IPS-20b (cell line): ENCODE measurements at regions not wholly inside any gene's neighbourhood (a gene's known extent, or its start where the extent isn't known, plus 50 kb on each side); places are given as distances from the start of the nearest gene placed in this dataset.

Source experiments
- H3K27ac ChIP-seq: one replicate; pipeline ENCODE4 v1.5.1; 2013; ENCODE audit warnings: low read length
- H3K27me3 ChIP-seq: 2 replicates; pipeline ENCODE4 v1.6.1; 2013; ENCODE audit warnings: mild to moderate bottlenecking, low read length, inconsistent platforms; ENCODE audit not compliant: insufficient read depth
- H3K36me3 ChIP-seq: 2 replicates; pipeline ENCODE4 v1.6.1; 2013; ENCODE audit warnings: low read depth, mild to moderate bottlenecking, inconsistent platforms, low read length, moderate library complexity; ENCODE audit not compliant: insufficient read depth
- H3K4me1 ChIP-seq: 2 replicates; pipeline ENCODE4 v1.6.1; 2013; ENCODE audit warnings: mild to moderate bottlenecking, control low read depth, inconsistent platforms, low read length, moderate library complexity; ENCODE audit not compliant: insufficient read depth
- H3K4me3 ChIP-seq: 2 replicates; pipeline ENCODE4 v1.5.1; 2013; ENCODE audit warnings: mild to moderate bottlenecking, low read length, inconsistent platforms
- H3K9ac ChIP-seq: 2 replicates; pipeline ENCODE4 v1.6.1; 2013; ENCODE audit warnings: low read depth, mild to moderate bottlenecking, inconsistent platforms, low read length, moderate library complexity
- H3K9me3 ChIP-seq: 2 replicates; pipeline ENCODE4 v1.6.1; 2013; ENCODE audit warnings: mild to moderate bottlenecking, low read depth, low read length, inconsistent platforms; ENCODE audit not compliant: insufficient read depth

DNA sequence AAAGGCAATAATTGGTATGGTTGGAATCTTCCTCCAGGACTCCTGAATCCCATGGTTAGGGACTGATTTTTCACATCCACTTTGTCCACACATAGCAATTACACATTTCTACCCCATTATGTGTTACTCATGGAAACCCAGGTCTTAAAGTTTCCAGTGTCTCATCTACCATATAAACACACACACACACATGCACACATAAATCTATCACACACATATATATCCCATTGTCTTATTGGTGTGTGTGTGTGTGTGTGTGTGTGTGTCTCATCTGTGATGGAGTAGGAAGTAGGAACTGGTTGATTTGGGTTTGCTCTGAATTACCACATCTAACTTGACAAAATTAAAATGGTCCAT, 525.4 kb downstream of the FUT8 start:
- no peak overlapping the region for H3K27ac ChIP-seq
- H3K36me3 ChIP-seq = no peaks in the 10 kb centered on the region
- H3K4me3 ChIP-seq = no peak overlapping the region
- no peak overlapping the region for H3K9ac ChIP-seq
- no peaks in the 10 kb centered on the region for H3K27me3 ChIP-seq
- H3K9me3 ChIP-seq = no peaks in the 10 kb centered on the region
- H3K4me1 ChIP-seq = no peaks in the 10 kb centered on the region; the same call in 1 of the 2 replicates

DNA sequence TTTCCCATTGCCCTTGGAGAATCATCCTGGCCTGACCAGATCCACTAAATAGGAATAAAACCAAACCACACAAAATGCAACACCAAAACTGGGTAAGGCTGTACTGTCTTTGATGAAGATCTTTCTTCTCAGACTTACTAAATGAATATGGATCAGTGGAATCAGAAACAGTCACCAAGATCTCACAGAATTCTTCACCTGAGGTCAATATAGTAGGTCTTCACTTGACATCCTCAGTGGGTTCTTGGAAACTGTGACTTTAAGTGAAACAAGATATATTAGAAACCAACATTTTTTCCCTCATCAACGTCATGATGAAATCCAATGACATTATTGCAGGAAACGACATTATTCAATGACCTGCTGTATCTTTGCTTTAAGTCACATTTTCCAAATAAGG, 526.2 kb downstream of the FUT8 start:
- Histone ChIP-seq H3K27ac (no peak overlapping the region), H3K9me3 (no peaks in the 10 kb centered on the region), H3K36me3 (no peaks in the 10 kb centered on the region), H3K27me3 (no peaks in the 10 kb centered on the region), H3K9ac (no peak overlapping the region), H3K4me3 (no peak overlapping the region), H3K4me1 (no peaks in the 10 kb centered on the region; the same call in 1 of the 2 replicates)

DNA sequence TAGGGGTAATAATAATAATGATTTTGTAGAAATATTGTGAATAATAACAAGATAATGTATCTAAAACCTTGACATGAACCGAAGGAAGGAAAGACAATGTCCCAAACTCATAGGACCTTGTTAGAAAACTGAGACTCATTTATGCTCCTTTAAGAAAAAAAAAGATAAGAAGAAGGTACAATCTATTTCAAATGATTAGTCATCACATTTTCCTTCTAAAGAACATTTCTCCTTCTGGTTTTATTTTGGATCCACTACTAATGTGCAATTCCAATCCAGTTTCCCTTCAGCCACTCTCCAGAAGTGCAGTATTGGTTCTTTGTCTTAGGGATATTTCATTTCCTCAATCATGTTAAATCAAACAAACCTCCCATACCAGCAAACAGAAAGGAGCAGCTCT, 526.7 kb downstream of the FUT8 start:
- H3K9me3 ChIP-seq = no peaks in the 10 kb centered on the region
- no peaks in the 10 kb centered on the region for H3K27me3 ChIP-seq

DNA sequence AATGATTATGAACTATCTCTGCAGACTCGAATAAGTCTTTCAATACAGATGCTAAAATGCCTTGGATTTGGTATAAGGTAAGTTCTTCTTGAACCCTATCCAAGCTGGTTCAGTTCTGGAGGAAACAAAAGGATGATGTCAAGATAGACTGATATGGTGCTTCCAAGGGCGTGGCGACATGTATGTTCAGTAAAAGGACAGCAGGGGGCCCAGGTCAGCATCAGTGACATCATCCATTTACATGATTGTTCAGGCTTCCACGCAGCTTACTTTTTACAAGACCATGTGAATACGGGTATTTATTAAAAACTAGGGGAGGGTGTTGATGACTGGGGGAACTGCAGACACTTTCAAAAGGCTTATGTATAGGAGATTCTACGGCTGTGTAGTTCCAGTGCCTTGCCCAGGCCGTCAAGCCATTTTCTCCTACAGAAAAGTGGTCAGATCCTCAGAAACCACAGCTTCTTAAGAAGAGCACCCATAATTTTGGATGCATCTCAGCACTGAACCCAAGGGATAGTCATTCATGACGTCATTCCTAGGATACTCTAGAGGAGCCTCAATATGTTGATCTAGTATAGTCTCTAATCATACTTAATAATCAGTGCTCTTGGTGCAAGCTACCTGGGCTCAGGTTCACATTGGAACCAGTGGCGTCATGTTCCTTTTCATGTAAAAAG, 527.7 kb downstream of the FUT8 start:
- no peaks in the 10 kb centered on the region for H3K27me3 ChIP-seq
- no peaks in the 10 kb centered on the region for H3K9me3 ChIP-seq
- H3K27ac ChIP-seq = no peak overlapping the region
- no peak overlapping the region for H3K9ac ChIP-seq
- H3K4me3 ChIP-seq = no peak overlapping the region
- no peaks in the 10 kb centered on the region for H3K36me3 ChIP-seq
- no peaks in the 10 kb centered on the region; the same call in 1 of the 2 replicates for H3K4me1 ChIP-seq

More for the DNA sequence above, 526.7 kb downstream of the FUT8 start:
- no peak overlapping the region for H3K27ac ChIP-seq
- no peak overlapping the region for H3K9ac ChIP-seq
- H3K4me3 ChIP-seq = no peak overlapping the region
- H3K36me3 ChIP-seq = no peaks in the 10 kb centered on the region
- H3K4me1 ChIP-seq = no peaks in the 10 kb centered on the region; the same call in 1 of the 2 replicates

DNA sequence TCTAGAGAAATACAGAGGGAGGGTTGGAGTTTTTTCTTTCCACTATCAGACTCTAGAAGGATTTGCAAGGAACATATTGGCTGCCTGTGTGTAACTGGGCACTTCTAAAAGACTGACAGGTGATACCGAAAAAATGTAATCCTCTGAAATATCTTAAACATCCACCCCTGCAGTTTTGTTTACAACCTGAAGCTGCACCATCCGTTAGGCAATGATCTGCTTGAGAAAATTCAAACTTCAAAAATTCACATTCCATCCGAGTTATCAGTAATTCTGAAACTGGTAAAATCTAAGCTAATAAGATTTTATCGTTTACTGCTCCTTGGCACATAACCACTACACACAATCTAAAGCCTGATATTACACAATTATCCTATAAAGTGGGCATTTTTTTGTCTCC, 528.6 kb downstream of the FUT8 start:
- no peak overlapping the region for H3K4me3 ChIP-seq
- H3K9ac ChIP-seq = no peak overlapping the region
- H3K36me3 ChIP-seq = no peaks in the 10 kb centered on the region
- no peaks in the 10 kb centered on the region for H3K27me3 ChIP-seq
- H3K4me1 ChIP-seq = no peaks in the 10 kb centered on the region; the same call in 1 of the 2 replicates
- no peaks in the 10 kb centered on the region for H3K9me3 ChIP-seq
- H3K27ac ChIP-seq = no peak overlapping the region

DNA sequence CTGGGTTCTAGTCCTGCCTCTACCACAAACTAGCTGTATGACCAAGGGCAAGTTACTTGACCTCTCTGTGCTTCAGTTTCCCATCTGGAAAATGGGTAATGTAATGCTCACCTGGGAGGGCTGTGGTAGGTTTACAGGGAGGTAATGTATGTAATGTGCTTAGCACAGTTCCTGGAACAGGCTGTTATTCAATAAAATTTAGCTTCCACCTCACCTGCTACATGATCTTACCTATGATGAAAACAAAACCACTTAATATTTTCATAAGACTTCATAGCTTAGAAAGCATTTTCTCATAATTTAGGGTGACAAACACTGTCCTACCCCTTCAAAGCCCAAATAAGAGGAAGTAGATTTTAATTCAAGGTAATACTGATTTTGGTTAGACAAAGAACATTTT, 530.6 kb downstream of the FUT8 start:
- no peaks in the 10 kb centered on the region for H3K9me3 ChIP-seq
- H3K27ac ChIP-seq = no peak overlapping the region
- no peaks in the 10 kb centered on the region for H3K4me1 ChIP-seq
- H3K36me3 ChIP-seq = no peaks in the 10 kb centered on the region
- H3K9ac ChIP-seq = no peak overlapping the region
- no peaks in the 10 kb centered on the region for H3K27me3 ChIP-seq
- no peak overlapping the region for H3K4me3 ChIP-seq

DNA sequence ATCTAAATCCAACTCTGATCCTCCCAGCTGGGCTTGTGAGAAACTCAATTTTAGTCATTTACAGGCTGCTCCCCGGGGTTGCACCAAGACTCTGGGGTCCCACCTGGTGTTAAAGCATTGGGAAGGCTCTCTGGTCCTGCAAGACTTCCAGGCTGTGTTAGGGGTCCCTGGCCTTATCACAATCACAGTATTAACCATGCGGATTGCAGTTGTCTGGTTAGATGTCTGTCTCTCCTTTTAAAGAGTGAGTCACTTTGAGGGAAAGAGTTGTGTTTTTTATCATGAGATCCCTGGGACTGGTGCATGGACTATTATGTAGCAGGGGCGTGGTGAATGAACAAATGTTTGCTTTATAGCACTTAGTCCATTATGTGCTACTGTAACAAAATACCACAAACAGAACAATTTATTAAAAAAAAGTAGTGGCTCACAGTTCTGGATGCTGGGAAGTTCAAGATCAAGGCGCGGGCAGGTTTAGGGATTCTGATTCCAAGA, 531.4 kb downstream of the FUT8 start:
- H3K27ac ChIP-seq = no peak overlapping the region
- H3K27me3 ChIP-seq = no peaks in the 10 kb centered on the region
- no peak overlapping the region for H3K4me3 ChIP-seq
- H3K9me3 ChIP-seq = no peaks in the 10 kb centered on the region
- no peak overlapping the region for H3K9ac ChIP-seq
- no peaks in the 10 kb centered on the region for H3K4me1 ChIP-seq
- H3K36me3 ChIP-seq = no peaks in the 10 kb centered on the region

DNA sequence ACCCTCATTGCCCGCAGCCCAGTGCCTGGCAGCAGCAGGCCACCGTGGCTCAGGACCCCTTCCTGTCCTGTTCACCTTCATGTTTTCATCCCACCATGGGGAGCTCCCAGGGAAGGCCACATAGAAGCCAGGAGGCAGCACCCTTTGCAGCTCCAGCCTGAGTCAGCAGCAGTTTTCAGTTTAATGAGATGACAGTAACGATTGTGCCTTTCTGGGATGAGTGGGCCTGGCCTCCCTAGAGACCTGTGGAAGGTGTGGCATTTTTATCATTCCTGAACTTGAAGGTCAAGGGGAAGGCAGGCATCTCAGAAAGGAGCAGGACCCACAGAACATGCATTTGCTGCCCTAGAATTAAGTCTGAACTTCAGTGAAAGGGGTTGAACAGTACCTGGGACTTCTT, 532.8 kb downstream of the FUT8 start:
- Histone ChIP-seq H3K27ac (no peak overlapping the region), H3K27me3 (no peaks in the 10 kb centered on the region), H3K4me3 (no peak overlapping the region), H3K36me3 (no peaks in the 10 kb centered on the region), H3K4me1 (no peaks in the 10 kb centered on the region), H3K9ac (no peak overlapping the region), H3K9me3 (no peaks in the 10 kb centered on the region)

DNA sequence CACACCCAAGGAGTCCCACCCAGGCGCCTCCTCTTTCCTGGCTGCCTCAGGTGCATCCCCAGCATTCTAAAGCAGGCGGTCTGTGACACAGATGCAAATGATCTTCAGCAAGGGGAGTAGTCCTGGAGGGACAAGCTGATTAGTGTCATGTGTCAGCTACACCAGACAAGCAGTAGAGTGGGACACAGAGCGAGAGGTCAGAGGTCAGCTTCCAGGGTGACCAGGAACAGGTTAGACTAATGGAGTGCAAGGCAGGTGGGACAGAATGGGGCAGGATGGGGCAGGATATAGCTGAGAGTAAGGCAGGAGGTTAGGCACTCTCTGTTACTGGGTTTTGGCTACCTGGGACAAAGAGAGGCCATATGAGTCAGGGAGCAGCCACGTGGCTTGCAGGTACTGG, 534.0 kb downstream of the FUT8 start:
- H3K4me1 ChIP-seq = no peaks in the 10 kb centered on the region
- no peaks in the 10 kb centered on the region for H3K36me3 ChIP-seq
- no peak overlapping the region for H3K9ac ChIP-seq
- H3K27me3 ChIP-seq = no peaks in the 10 kb centered on the region
- H3K4me3 ChIP-seq = no peak overlapping the region
- H3K9me3 ChIP-seq = no peaks in the 10 kb centered on the region
- no peak overlapping the region for H3K27ac ChIP-seq

DNA sequence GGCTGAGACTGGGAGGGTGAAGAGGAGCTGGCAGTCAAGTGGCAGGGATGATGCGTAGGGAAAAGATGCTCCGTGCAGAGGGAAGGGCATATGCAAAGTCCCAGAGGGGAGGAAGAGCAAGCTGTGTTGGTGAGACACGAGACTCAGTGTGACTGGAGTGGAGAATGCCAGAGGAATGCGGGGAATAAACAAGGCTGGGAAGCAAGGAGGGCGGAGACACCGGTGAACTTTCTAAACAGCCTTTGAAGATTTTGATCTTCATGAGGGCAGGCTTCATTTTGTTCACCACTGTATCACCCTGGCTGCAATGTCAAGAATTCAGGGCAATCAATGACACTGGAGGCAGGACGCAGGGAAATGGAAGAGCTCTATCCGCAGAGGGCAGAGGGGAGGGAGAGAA, 535.8 kb downstream of the FUT8 start:
- Histone ChIP-seq H3K36me3 (no peaks in the 10 kb centered on the region), H3K27me3 (no peaks in the 10 kb centered on the region), H3K4me3 (no peak overlapping the region), H3K9me3 (no peaks in the 10 kb centered on the region), H3K27ac (no peak overlapping the region), H3K4me1 (no peaks in the 10 kb centered on the region), H3K9ac (no peak overlapping the region)

DNA sequence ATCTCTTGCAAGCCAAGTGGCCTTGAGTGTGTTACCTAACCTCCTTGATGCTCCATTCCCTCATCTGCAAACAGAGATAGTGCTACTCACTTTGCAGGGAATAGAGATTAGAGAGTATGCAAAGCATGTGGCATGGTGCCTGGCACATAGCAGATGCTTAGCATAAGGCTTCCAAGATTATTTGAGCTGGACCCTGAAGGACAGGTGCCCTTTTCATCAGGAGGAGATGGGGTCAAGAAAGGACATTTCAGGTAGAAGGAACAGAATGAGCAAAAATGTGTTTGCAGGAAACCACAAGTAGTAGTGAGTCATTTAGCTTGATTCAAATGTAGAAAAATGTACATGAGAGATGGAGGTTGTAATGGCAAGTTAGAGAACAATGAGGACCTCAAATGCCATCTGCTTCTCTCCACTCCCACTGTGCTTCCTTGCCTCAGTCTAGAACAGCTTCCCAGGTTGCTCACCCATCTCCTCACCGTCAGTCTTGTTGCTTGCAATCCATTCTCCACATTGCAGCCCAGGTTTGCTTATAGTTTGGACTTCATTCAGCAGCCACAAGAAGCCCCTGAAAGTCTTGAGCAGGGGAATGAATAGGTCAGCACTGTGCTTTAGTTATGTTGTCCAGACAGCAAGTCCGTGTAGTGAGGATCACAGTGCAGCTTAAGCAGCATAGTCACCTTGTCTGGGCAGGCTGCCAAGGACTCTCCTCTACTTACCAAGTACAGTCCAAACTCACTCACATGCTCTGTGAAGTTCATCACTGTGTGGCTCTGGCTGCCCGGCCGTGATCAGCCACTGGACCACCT, 536.3 kb upstream of the CCDC196 start:
- H3K4me1 ChIP-seq = no peaks in the 10 kb centered on the region
- no peak overlapping the region for H3K27ac ChIP-seq

DNA sequence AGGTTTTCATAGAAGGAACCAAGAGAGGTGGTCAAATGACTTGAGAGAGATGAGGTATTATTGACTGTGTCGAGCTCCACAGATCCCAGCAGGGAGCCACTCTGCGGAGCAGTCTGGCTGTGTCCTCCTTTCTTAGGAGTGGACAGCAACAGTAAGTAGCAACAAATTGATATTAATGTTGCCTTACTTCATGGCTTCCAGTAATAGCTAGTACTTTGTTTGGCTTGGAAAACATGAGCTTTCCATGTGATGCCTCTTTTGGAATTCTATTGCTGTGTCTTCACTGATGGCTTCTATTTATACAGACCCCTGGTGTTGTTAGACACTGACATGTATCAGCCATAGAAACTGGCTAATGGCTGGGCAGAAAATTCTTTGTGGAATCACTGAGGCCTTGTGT, 531.2 kb upstream of the CCDC196 start:
- no peak overlapping the region for H3K4me3 ChIP-seq
- H3K4me1 ChIP-seq = peaks cover 17% of the 10 kb centered on the region
- no peaks in the 10 kb centered on the region for H3K27me3 ChIP-seq
- H3K36me3 ChIP-seq = no peaks in the 10 kb centered on the region
- no peaks in the 10 kb centered on the region for H3K9me3 ChIP-seq
- H3K9ac ChIP-seq = no peak overlapping the region
- H3K27ac ChIP-seq = no peak overlapping the region

More for the DNA sequence above, 536.3 kb upstream of the CCDC196 start:
- Histone ChIP-seq H3K36me3 (no peaks in the 10 kb centered on the region), H3K9ac (no peak overlapping the region), H3K27me3 (no peaks in the 10 kb centered on the region), H3K9me3 (no peaks in the 10 kb centered on the region), H3K4me3 (no peak overlapping the region)
